HepG2 (cell line): ENCODE measurements at regions not wholly inside any gene's neighbourhood (a gene's known extent, or its start where the extent isn't known, plus 50 kb on each side); places are given as distances from the start of the nearest gene placed in this dataset.

Experiments used
- ARID2 ChIP-seq: sonication (generic); formaldehyde crosslinking; IDR thresholded peaks from 2 replicates; pipeline ENCODE4 v1.8.1; 2022; ENCODE audit warnings: mild to moderate bottlenecking, missing genetic modification reagents, borderline replicate concordance
- ATF4 ChIP-seq, 2 experiments: fragments of 450-650 bp in 1 of 2; sonication (generic) in 1 of 2; formaldehyde crosslinking; IDR thresholded peaks; 2 replicates each; pipeline versions ENCODE4 v1.5.0 to v1.8.0; 2020 to 2022; ENCODE audit warnings: mild to moderate bottlenecking in 1 of 2, missing genetic modification reagents in 1 of 2
- FIP1L1 ChIP-seq: fragments of 200-400 bp; formaldehyde crosslinking; IDR thresholded peaks from 2 replicates; pipeline ENCODE4 v1.6.1; 2018; ENCODE audit warnings: low read depth, mild to moderate bottlenecking, low read length, moderate library complexity, borderline replicate concordance; ENCODE audit not compliant: insufficient read depth
- GFI1 ChIP-seq: sonication (generic); formaldehyde crosslinking; IDR thresholded peaks from 2 replicates; pipeline ENCODE4 v1.5.0; 2020; ENCODE audit warnings: missing genetic modification reagents, mild to moderate bottlenecking, borderline replicate concordance
- HNRNPLL ChIP-seq: fragments of 200-400 bp; formaldehyde crosslinking; IDR thresholded peaks from 2 replicates; pipeline ENCODE4 v1.6.1; 2017; ENCODE audit warnings: mild to moderate bottlenecking, low read depth, low read length; ENCODE audit not compliant: poor library complexity, severe bottlenecking
- NFAT5 ChIP-seq: sonication (generic); formaldehyde crosslinking; IDR thresholded peaks from 2 replicates; pipeline ENCODE4 v1.4.0; 2020; ENCODE audit warnings: missing genetic modification reagents
- NFRKB ChIP-seq: fragments of 450-650 bp; IDR thresholded peaks from 2 replicates; pipeline ENCODE4 v1.6.1; 2017
- SP1 ChIP-seq, 2 experiments: fragments of 450-650 bp in 1 of 2; sonication (generic) in 1 of 2; formaldehyde crosslinking in 1 of 2; IDR thresholded peaks; 2 replicates each; pipeline versions ENCODE4 v1.4.0 to v1.6.1; 2016 to 2020; ENCODE audit warnings: missing genetic modification reagents in 1 of 2
- ZBTB33 ChIP-seq: sonication (generic); formaldehyde crosslinking; IDR thresholded peaks from 2 replicates; pipeline ENCODE4 v1.4.0; 2020; ENCODE audit warnings: missing genetic modification reagents
- ZHX2 ChIP-seq, 2 experiments: sonication (generic) in 1 of 2; formaldehyde crosslinking in 1 of 2; IDR thresholded peaks; 2 replicates each; pipeline versions ENCODE4 v1.6.1 to v1.9.0; 2014 to 2022; ENCODE audit warnings: antibody characterized with exemption in 1 of 2, borderline replicate concordance in 1 of 2, inconsistent platforms in 1 of 2, low read depth in 1 of 2, missing genetic modification reagents in 1 of 2
- ZNF44 ChIP-seq: sonication (generic); formaldehyde crosslinking; IDR thresholded peaks from 2 replicates; pipeline ENCODE4 v1.5.1; 2020; ENCODE audit warnings: mild to moderate bottlenecking, missing genetic modification reagents
- ZNF484 ChIP-seq: sonication (generic); formaldehyde crosslinking; IDR thresholded peaks from 2 replicates; pipeline ENCODE4 v1.5.1; 2020; ENCODE audit warnings: mild to moderate bottlenecking, low read depth, missing genetic modification reagents, borderline replicate concordance
- ZNF607 ChIP-seq: sonication (generic); formaldehyde crosslinking; IDR thresholded peaks from 2 replicates; pipeline ENCODE4 v1.5.1; 2020; ENCODE audit warnings: missing genetic modification reagents, mild to moderate bottlenecking, borderline replicate concordance
- ZNF703 ChIP-seq: sonication (generic); formaldehyde crosslinking; IDR thresholded peaks from 2 replicates; pipeline ENCODE4 v1.5.1; 2020; ENCODE audit warnings: missing genetic modification reagents, mild to moderate bottlenecking, moderate library complexity, borderline replicate concordance

- TF ChIP-seq ZNF607 (CRISPR knock-in tag) (no peak; the same call in 1 of the 2 replicates), GFI1 (CRISPR knock-in tag) (no peak), HNRNPLL (peak; percentile 62), SP1 (IDR thresholded peaks at IDR 0.05) (no peak), SP1 (CRISPR knock-in tag; IDR thresholded peaks at IDR 0.05) (peak; percentile 34), ZNF703 (CRISPR knock-in tag) (peak; percentile 33; the same call in 1 of the 2 replicates), ZNF44 (no peak), ATF4 (CRISPR knock-in tag; IDR thresholded peaks at IDR 0.05) (peak in 1 of 2 experiments; percentile 64; a peak in 2 of 4 replicates), ZNF484 (no peak), ZBTB33 (CRISPR knock-in tag) (no peak), FIP1L1 (peak; percentile 99), ARID2 (CRISPR knock-in tag) (no peak), NFAT5 (CRISPR knock-in tag) (peak; percentile 61; the same call in 1 of the 2 replicates), NFRKB (no peak), ZHX2 (IDR thresholded peaks at IDR 0.05; ENCODE audit: low read depth) (0 out of 2 replicates have a peak, but pooled peaks have one; percentile 13), ZHX2 (CRISPR knock-in tag; IDR thresholded peaks at IDR 0.05; ENCODE audit: borderline replicate concordance) (no peak)
These were observed 70.9 kb downstream of the HFE start (continued) for GRCh38 chr6:26158076-26158580.
